Astrocyte (in vitro differentiated cells and primary cell): ENCODE measurements at regions not wholly inside any gene's neighbourhood (a gene's known extent, or its start where the extent isn't known, plus 50 kb on each side); places are given as distances from the start of the nearest gene placed in this dataset.

Experiments used
- CTCF ChIP-seq: IDR thresholded peaks from 2 replicates; pipeline ENCODE4 v1.5.1; 2011; ENCODE audit warnings: low read depth, mild to moderate bottlenecking, inconsistent platforms, low read length, moderate library complexity; ENCODE audit not compliant: insufficient read depth
- EZH2 ChIP-seq: IDR thresholded peaks from 2 replicates; pipeline ENCODE4 v1.6.1; 2012; ENCODE audit warnings: mild to moderate bottlenecking, low read length, inconsistent platforms; ENCODE audit not compliant: insufficient read depth

GRCh38 chrX:42837101-42837726, 59.3 kb upstream of the PPP1R2C start:
- TF ChIP-seq CTCF (no peak), EZH2 (no peak)
